ENCODE measurements at regions not wholly inside any gene's neighbourhood (a gene's known extent, or its start where the extent isn't known, plus 50 kb on each side); places are given as distances from the start of the nearest gene placed in this dataset.

GRCh38 chr4:180567080-180567479 is 1676.1 kb upstream of the TENM3 start:
- Histone ChIP-seq H3K36me3 (ENCODE audit: control insufficient read depth in 1 of 2, insufficient read depth in 2 of 2, low read length in 2 of 2) (no peaks in the 10 kb centered on the region), H3K4me3 (ENCODE audit: low read depth in 1 of 2, low read length in 2 of 2) (no peak overlapping the region), H3K9ac (ENCODE audit: low read depth in 1 of 2, low read length in 2 of 2) (no peak overlapping the region), H3K9me3 (ENCODE audit: control insufficient read depth in 1 of 2, low read length in 2 of 2) (peaks cover 0 to 13% of the 10 kb centered on the region in 2 donors), H3K27ac (ENCODE audit: low read depth, low read length) (no peak overlapping the region), H3K27me3 (ENCODE audit: control insufficient read depth in 1 of 2, insufficient read depth in 2 of 2, low read length in 2 of 2) (no peaks in the 10 kb centered on the region), H3K4me1 (ENCODE audit: control insufficient read depth in 1 of 2, insufficient read depth in 2 of 2, low read length in 2 of 2) (no peaks in the 10 kb centered on the region)

GRCh38 chr4:180571516-180572055 is 1671.6 kb upstream of the TENM3 start:
- no peaks in the 10 kb centered on the region for H3K36me3 ChIP-seq (ENCODE audit: control insufficient read depth in 1 of 2, insufficient read depth in 2 of 2, low read length in 2 of 2)
- no peaks in the 10 kb centered on the region for H3K27me3 ChIP-seq (ENCODE audit: control insufficient read depth in 1 of 2, insufficient read depth in 2 of 2, low read length in 2 of 2)
- no peak overlapping the region for H3K9ac ChIP-seq (ENCODE audit: low read depth in 1 of 2, low read length in 2 of 2)
- H3K9me3 ChIP-seq (ENCODE audit: control insufficient read depth in 1 of 2, low read length in 2 of 2) = peaks cover 0 to 2% of the 10 kb centered on the region in 2 donors
- H3K27ac ChIP-seq (ENCODE audit: low read depth, low read length) = no peak overlapping the region
- H3K4me3 ChIP-seq (ENCODE audit: low read depth in 1 of 2, low read length in 2 of 2) = no peak overlapping the region
- no peaks in the 10 kb centered on the region for H3K4me1 ChIP-seq (ENCODE audit: control insufficient read depth in 1 of 2, insufficient read depth in 2 of 2, low read length in 2 of 2)

- Histone ChIP-seq H3K36me3 (ENCODE audit: control insufficient read depth in 1 of 2, insufficient read depth in 2 of 2, low read length in 2 of 2) (no peaks in the 10 kb centered on the region), H3K9me3 (ENCODE audit: control insufficient read depth in 1 of 2, low read length in 2 of 2) (no peaks in the 10 kb centered on the region), H3K9ac (ENCODE audit: low read depth in 1 of 2, low read length in 2 of 2) (no peak overlapping the region), H3K27ac (ENCODE audit: low read depth, low read length) (no peak overlapping the region), H3K4me1 (ENCODE audit: control insufficient read depth in 1 of 2, insufficient read depth in 2 of 2, low read length in 2 of 2) (no peaks in the 10 kb centered on the region), H3K4me3 (ENCODE audit: low read depth in 1 of 2, low read length in 2 of 2) (no peak overlapping the region), H3K27me3 (ENCODE audit: control insufficient read depth in 1 of 2, insufficient read depth in 2 of 2, low read length in 2 of 2) (no peaks in the 10 kb centered on the region)
Observed at GRCh38 chr4:180578175-180578574, 1665.0 kb upstream of the TENM3 start.

GRCh38 chr4:180581061-180581460 is 1662.1 kb upstream of the TENM3 start:
- Histone ChIP-seq H3K36me3 (ENCODE audit: control insufficient read depth in 1 of 2, insufficient read depth in 2 of 2, low read length in 2 of 2) (no peaks in the 10 kb centered on the region), H3K27ac (ENCODE audit: low read depth, low read length) (no peak overlapping the region), H3K9ac (ENCODE audit: low read depth in 1 of 2, low read length in 2 of 2) (no peak overlapping the region), H3K9me3 (ENCODE audit: control insufficient read depth in 1 of 2, low read length in 2 of 2) (no peaks in the 10 kb centered on the region), H3K4me3 (ENCODE audit: low read depth in 1 of 2, low read length in 2 of 2) (no peak overlapping the region), H3K4me1 (ENCODE audit: control insufficient read depth in 1 of 2, insufficient read depth in 2 of 2, low read length in 2 of 2) (no peaks in the 10 kb centered on the region), H3K27me3 (ENCODE audit: control insufficient read depth in 1 of 2, insufficient read depth in 2 of 2, low read length in 2 of 2) (no peaks in the 10 kb centered on the region)

- Histone ChIP-seq H3K9ac (ENCODE audit: low read depth in 1 of 2, low read length in 2 of 2) (no peak overlapping the region), H3K27me3 (ENCODE audit: control insufficient read depth in 1 of 2, insufficient read depth in 2 of 2, low read length in 2 of 2) (no peaks in the 10 kb centered on the region), H3K36me3 (ENCODE audit: control insufficient read depth in 1 of 2, insufficient read depth in 2 of 2, low read length in 2 of 2) (no peaks in the 10 kb centered on the region), H3K27ac (ENCODE audit: low read depth, low read length) (no peak overlapping the region), H3K4me1 (ENCODE audit: control insufficient read depth in 1 of 2, insufficient read depth in 2 of 2, low read length in 2 of 2) (no peaks in the 10 kb centered on the region), H3K9me3 (ENCODE audit: control insufficient read depth in 1 of 2, low read length in 2 of 2) (no peaks in the 10 kb centered on the region), H3K4me3 (ENCODE audit: low read depth in 1 of 2, low read length in 2 of 2) (no peak overlapping the region)
Observed at GRCh38 chr4:180587379-180587778, 1655.8 kb upstream of the TENM3 start.

GRCh38 chr4:180589575-180589974 is 1653.6 kb upstream of the TENM3 start:
- no peaks in the 10 kb centered on the region for H3K9me3 ChIP-seq (ENCODE audit: control insufficient read depth in 1 of 2, low read length in 2 of 2)
- no peak overlapping the region for H3K4me3 ChIP-seq (ENCODE audit: low read depth in 1 of 2, low read length in 2 of 2)
- no peaks in the 10 kb centered on the region for H3K36me3 ChIP-seq (ENCODE audit: control insufficient read depth in 1 of 2, insufficient read depth in 2 of 2, low read length in 2 of 2)
- no peaks in the 10 kb centered on the region for H3K27me3 ChIP-seq (ENCODE audit: control insufficient read depth in 1 of 2, insufficient read depth in 2 of 2, low read length in 2 of 2)
- H3K9ac ChIP-seq (ENCODE audit: low read depth in 1 of 2, low read length in 2 of 2) = no peak overlapping the region
- H3K27ac ChIP-seq (ENCODE audit: low read depth, low read length) = no peak overlapping the region
- no peaks in the 10 kb centered on the region for H3K4me1 ChIP-seq (ENCODE audit: control insufficient read depth in 1 of 2, insufficient read depth in 2 of 2, low read length in 2 of 2)

GRCh38 chr4:180596888-180597483 is 1646.2 kb upstream of the TENM3 start:
- H3K27me3 ChIP-seq (ENCODE audit: control insufficient read depth in 1 of 2, insufficient read depth in 2 of 2, low read length in 2 of 2) = no peaks in the 10 kb centered on the region
- no peak overlapping the region for H3K4me3 ChIP-seq (ENCODE audit: low read depth in 1 of 2, low read length in 2 of 2)
- no peaks in the 10 kb centered on the region for H3K36me3 ChIP-seq (ENCODE audit: control insufficient read depth in 1 of 2, insufficient read depth in 2 of 2, low read length in 2 of 2)
- H3K9me3 ChIP-seq (ENCODE audit: control insufficient read depth in 1 of 2, low read length in 2 of 2) = no peaks in the 10 kb centered on the region
- no peak overlapping the region for H3K9ac ChIP-seq (ENCODE audit: low read depth in 1 of 2, low read length in 2 of 2)
- H3K27ac ChIP-seq (ENCODE audit: low read depth, low read length) = no peak overlapping the region
- no peaks in the 10 kb centered on the region for H3K4me1 ChIP-seq (ENCODE audit: control insufficient read depth in 1 of 2, insufficient read depth in 2 of 2, low read length in 2 of 2)

- no peaks in the 10 kb centered on the region for H3K9me3 ChIP-seq (ENCODE audit: control insufficient read depth in 1 of 2, low read length in 2 of 2)
- no peaks in the 10 kb centered on the region for H3K27me3 ChIP-seq (ENCODE audit: control insufficient read depth in 1 of 2, insufficient read depth in 2 of 2, low read length in 2 of 2)
- H3K27ac ChIP-seq (ENCODE audit: low read depth, low read length) = no peak overlapping the region
- no peak overlapping the region for H3K9ac ChIP-seq (ENCODE audit: low read depth in 1 of 2, low read length in 2 of 2)
- H3K36me3 ChIP-seq (ENCODE audit: control insufficient read depth in 1 of 2, insufficient read depth in 2 of 2, low read length in 2 of 2) = no peaks in the 10 kb centered on the region
- H3K4me3 ChIP-seq (ENCODE audit: low read depth in 1 of 2, low read length in 2 of 2) = no peak overlapping the region
- no peaks in the 10 kb centered on the region for H3K4me1 ChIP-seq (ENCODE audit: control insufficient read depth in 1 of 2, insufficient read depth in 2 of 2, low read length in 2 of 2)
Observed at GRCh38 chr4:180598281-180598680, 1644.9 kb upstream of the TENM3 start.

GRCh38 chr4:180603791-180604190 is 1639.4 kb upstream of the TENM3 start:
- Histone ChIP-seq H3K27ac (ENCODE audit: low read depth, low read length) (no peak overlapping the region), H3K4me3 (ENCODE audit: low read depth in 1 of 2, low read length in 2 of 2) (no peak overlapping the region), H3K4me1 (ENCODE audit: control insufficient read depth in 1 of 2, insufficient read depth in 2 of 2, low read length in 2 of 2) (no peaks in the 10 kb centered on the region), H3K36me3 (ENCODE audit: control insufficient read depth in 1 of 2, insufficient read depth in 2 of 2, low read length in 2 of 2) (no peaks in the 10 kb centered on the region), H3K9ac (ENCODE audit: low read depth in 1 of 2, low read length in 2 of 2) (no peak overlapping the region), H3K9me3 (ENCODE audit: control insufficient read depth in 1 of 2, low read length in 2 of 2) (no peaks in the 10 kb centered on the region), H3K27me3 (ENCODE audit: control insufficient read depth in 1 of 2, insufficient read depth in 2 of 2, low read length in 2 of 2) (no peaks in the 10 kb centered on the region)

GRCh38 chr4:180610324-180610723 is 1632.9 kb upstream of the TENM3 start:
- no peaks in the 10 kb centered on the region for H3K4me1 ChIP-seq (ENCODE audit: control insufficient read depth in 1 of 2, insufficient read depth in 2 of 2, low read length in 2 of 2)
- H3K27me3 ChIP-seq (ENCODE audit: control insufficient read depth in 1 of 2, insufficient read depth in 2 of 2, low read length in 2 of 2) = no peaks in the 10 kb centered on the region
- no peak overlapping the region for H3K4me3 ChIP-seq (ENCODE audit: low read depth in 1 of 2, low read length in 2 of 2)
- no peak overlapping the region for H3K27ac ChIP-seq (ENCODE audit: low read depth, low read length)
- no peaks in the 10 kb centered on the region for H3K36me3 ChIP-seq (ENCODE audit: control insufficient read depth in 1 of 2, insufficient read depth in 2 of 2, low read length in 2 of 2)
- no peaks in the 10 kb centered on the region for H3K9me3 ChIP-seq (ENCODE audit: control insufficient read depth in 1 of 2, low read length in 2 of 2)
- H3K9ac ChIP-seq (ENCODE audit: low read depth in 1 of 2, low read length in 2 of 2) = no peak overlapping the region
